Left ventricle myocardium superior (tissue), 1 donor: ENCODE measurements at regions not wholly inside any gene's neighbourhood (a gene's known extent, or its start where the extent isn't known, plus 50 kb on each side); places are given as distances from the start of the nearest gene placed in this dataset.
A peak's percentile ranks its signal among the peaks of the same experiment; 100 is the strongest.

Experiments used
- ATAC-seq: fragments of 200-7000 bp; cut with Tn5 transposase; one replicate; pipeline ENCODE4 v1.9.1; 2020; ENCODE audit warnings: mild to moderate bottlenecking, moderate library complexity
- DNase-seq: peaks from one replicate; pipeline ENCODE4 v3.0.0-alpha.2; 2020
- intact Hi-C: fragments of 100-400 bp; cut with micrococcal nuclease; formaldehyde crosslinking; loops from one replicate; pipeline ENCODE4 v1.11.0; 2022
- donor health status: DM: no; HTN: yes; CAD: no; lungs with severe emphysema.

- DNase-seq (no peak), ATAC-seq (no peak)
- intact Hi-C loops, result no loop called here
These were observed 608.9 kb upstream of the ID2 start for GRCh38 chr2:8072907-8073306.

- DNase-seq (no peak), ATAC-seq (no peak)
- intact Hi-C loops, result no loop called here
These were observed 607.9 kb upstream of the ID2 start for GRCh38 chr2:8073916-8074315.

- no peak for DNase-seq
- intact Hi-C loops, result no loop called here
- ATAC-seq, result no peak
These were observed 605.2 kb upstream of the ID2 start for GRCh38 chr2:8076448-8077342.

- intact Hi-C loops, result no loop called here
- ATAC-seq (no peak), DNase-seq (no peak)
These were observed 603.2 kb upstream of the ID2 start for GRCh38 chr2:8078705-8079104.

- intact Hi-C loops, result no loop called here
- no peak for DNase-seq
These were observed 601.8 kb upstream of the ID2 start for GRCh38 chr2:8080063-8080462.

GRCh38 chr2:8081130-8081529 is 600.7 kb upstream of the ID2 start:
- ATAC-seq (no peak), DNase-seq (no peak)
- intact Hi-C loops, result no loop called here

More at GRCh38 chr2:8080063-8080462, 601.8 kb upstream of the ID2 start:
- no peak for ATAC-seq

- ATAC-seq, result no peak
- DNase-seq, result no peak
- intact Hi-C loops, result no loop called here
These were observed 599.0 kb upstream of the ID2 start for GRCh38 chr2:8082840-8083239.

GRCh38 chr2:8086357-8086756 is 595.5 kb upstream of the ID2 start:
- ATAC-seq (no peak), DNase-seq (no peak)
- intact Hi-C loops, result no loop called here

GRCh38 chr2:8086796-8087479 is 594.9 kb upstream of the ID2 start:
- ATAC-seq, result no peak
- intact Hi-C loops, result no loop called here
- DNase-seq, result no peak

GRCh38 chr2:8087480-8087840 is 594.4 kb upstream of the ID2 start:
- intact Hi-C loops, result no loop called here
- ATAC-seq, result no peak
- DNase-seq, result no peak

- DNase-seq (no peak), ATAC-seq (no peak)
- intact Hi-C loops, result no loop called here
These were observed 593.0 kb upstream of the ID2 start for GRCh38 chr2:8088810-8089209.

- DNase-seq, result no peak
- intact Hi-C loops, result no loop called here
- no peak for ATAC-seq
These were observed 592.3 kb upstream of the ID2 start for GRCh38 chr2:8089596-8089995.

- ATAC-seq (peak; percentile 88), DNase-seq (peak; percentile 48)
- intact Hi-C loops, result no loop called here
These were observed 590.8 kb upstream of the ID2 start for GRCh38 chr2:8090748-8091700.

- DNase-seq, result peak; percentile 32
- ATAC-seq, result peak; percentile 87
- intact Hi-C loops, result no loop called here
These were observed 587.3 kb upstream of the ID2 start for GRCh38 chr2:8094526-8094925.

- intact Hi-C loops, result no loop called here
- DNase-seq, result no peak
- ATAC-seq, result no peak
These were observed 585.9 kb upstream of the ID2 start for GRCh38 chr2:8095978-8096377.

GRCh38 chr2:8096484-8096883 is 585.4 kb upstream of the ID2 start:
- intact Hi-C loops, result no loop called here
- no peak for DNase-seq
- no peak for ATAC-seq

- ATAC-seq (no peak), DNase-seq (no peak)
- intact Hi-C loops, result no loop called here
These were observed 583.2 kb upstream of the ID2 start for GRCh38 chr2:8098476-8099266.

GRCh38 chr2:8099267-8099582 is 582.6 kb upstream of the ID2 start:
- DNase-seq, result no peak

GRCh38 chr2:8101614-8102277 is 580.1 kb upstream of the ID2 start:
- no peak for ATAC-seq
- intact Hi-C loops, result no loop called here
- no peak for DNase-seq

More at GRCh38 chr2:8099267-8099582, 582.6 kb upstream of the ID2 start:
- intact Hi-C loops, result no loop called here
- no peak for ATAC-seq
